SK-N-MC (cell line): ENCODE measurements at regions not wholly inside any gene's neighbourhood (a gene's known extent, or its start where the extent isn't known, plus 50 kb on each side); places are given as distances from the start of the nearest gene placed in this dataset.

ENCODE experiments used
- DNase-seq: peaks from one replicate; pipeline ENCODE4 v3.0.0-alpha.2; 2011; ENCODE audit warnings: low read depth, low spot score
- H3K27ac ChIP-seq: fragments of 200-600 bp; sonication (generic); 2 replicates; pipeline ENCODE4 v1.5.1; 2016; ENCODE audit warnings: mixed run types
- H3K36me3 ChIP-seq: fragments of 200-600 bp; sonication (generic); 2 replicates; pipeline ENCODE4 v1.6.1; 2017; ENCODE audit warnings: antibody characterized with exemption, low read length, mixed read lengths; ENCODE audit not compliant: insufficient read depth
- H3K4me3 ChIP-seq: fragments of 200-600 bp; sonication (generic); 2 replicates; pipeline ENCODE4 v1.5.1; 2016
- H3K9ac ChIP-seq: fragments of 200-600 bp; sonication (generic); 2 replicates; pipeline ENCODE4 v1.8.0; 2017; ENCODE audit warnings: mixed run types, mixed read lengths; ENCODE audit not compliant: insufficient read length
- H3K9me3 ChIP-seq: fragments of 200-600 bp; sonication (generic); 2 replicates; pipeline ENCODE4 v1.6.1; 2017; ENCODE audit warnings: low read depth, mild to moderate bottlenecking, antibody characterized with exemption, low read length, moderate library complexity, mixed read lengths
- EZH2 ChIP-seq: fragments of 200-600 bp; sonication (generic); IDR thresholded peaks from one replicate; pipeline ENCODE4 v1.6.1; 2017; ENCODE audit warnings: antibody characterized with exemption
- FOXP2 ChIP-seq: optimal IDR thresholded peaks from 2 replicates; pipeline ENCODE3; 2011; ENCODE audit warnings: mild to moderate bottlenecking, moderate library complexity; ENCODE audit not compliant: insufficient read depth; ENCODE audit errors: extremely low read length, control extremely low read depth
- POLR2AphosphoS5 ChIP-seq: IDR thresholded peaks from 2 replicates; pipeline ENCODE4 v1.6.1; 2012; ENCODE audit warnings: mild to moderate bottlenecking, low read depth, low read length, borderline replicate concordance

GRCh38 chr9:119789987-119790386 lies 420.8 kb upstream of the BRINP1 start:
- Histone ChIP-seq H3K9ac (no peak overlapping the region), H3K36me3 (no peaks in the 10 kb centered on the region), H3K27ac (no peak overlapping the region), H3K9me3 (no peaks in the 10 kb centered on the region), H3K4me3 (no peak overlapping the region)
- DNase-seq: no peak
- no peak for TF ChIP-seq FOXP2
- no peak for TF ChIP-seq EZH2
- no peak for TF ChIP-seq POLR2AphosphoS5

- Histone ChIP-seq H3K36me3 (no peaks in the 10 kb centered on the region), H3K27ac (no peak overlapping the region), H3K9me3 (no peaks in the 10 kb centered on the region), H3K9ac (no peak overlapping the region), H3K4me3 (no peak overlapping the region)
- no peak for DNase-seq
- TF ChIP-seq FOXP2: no peak
- no peak for TF ChIP-seq POLR2AphosphoS5
- TF ChIP-seq EZH2: no peak
These were observed 419.7 kb upstream of the BRINP1 start for GRCh38 chr9:119788921-119789320.

GRCh38 chr9:119781886-119782285 lies 412.7 kb upstream of the BRINP1 start:
- H3K4me3 ChIP-seq: no peak overlapping the region
- TF ChIP-seq EZH2: no peak
- no peak for TF ChIP-seq FOXP2
- TF ChIP-seq POLR2AphosphoS5: no peak
- no peaks in the 10 kb centered on the region for H3K9me3 ChIP-seq
- no peak overlapping the region for H3K27ac ChIP-seq
- DNase-seq: no peak
- H3K9ac ChIP-seq: no peak overlapping the region
- no peaks in the 10 kb centered on the region for H3K36me3 ChIP-seq

GRCh38 chr9:119775410-119775809 lies 406.2 kb upstream of the BRINP1 start:
- H3K9me3 ChIP-seq: no peaks in the 10 kb centered on the region
- TF ChIP-seq POLR2AphosphoS5 (no peak), EZH2 (no peak), FOXP2 (no peak)
- no peak overlapping the region for H3K27ac ChIP-seq
- H3K4me3 ChIP-seq: no peak overlapping the region
- H3K9ac ChIP-seq: no peak overlapping the region
- H3K36me3 ChIP-seq: no peaks in the 10 kb centered on the region
- DNase-seq: no peak

GRCh38 chr9:119773823-119774222 lies 404.6 kb upstream of the BRINP1 start:
- H3K27ac ChIP-seq: no peak overlapping the region
- DNase-seq: no peak
- TF ChIP-seq POLR2AphosphoS5: no peak
- no peak for TF ChIP-seq EZH2

GRCh38 chr9:119771341-119771740 lies 402.1 kb upstream of the BRINP1 start:
- Histone ChIP-seq H3K9me3 (no peaks in the 10 kb centered on the region), H3K36me3 (no peaks in the 10 kb centered on the region), H3K27ac (no peak overlapping the region), H3K9ac (no peak overlapping the region), H3K4me3 (no peak overlapping the region)
- TF ChIP-seq POLR2AphosphoS5: no peak
- no peak for TF ChIP-seq EZH2
- TF ChIP-seq FOXP2: no peak
- no peak for DNase-seq

More at GRCh38 chr9:119773823-119774222, 404.6 kb upstream of the BRINP1 start:
- Histone ChIP-seq H3K36me3 (no peaks in the 10 kb centered on the region), H3K9ac (no peak overlapping the region), H3K9me3 (no peaks in the 10 kb centered on the region), H3K4me3 (no peak overlapping the region)

- no peak for DNase-seq
- Histone ChIP-seq H3K36me3 (no peaks in the 10 kb centered on the region), H3K27ac (no peak overlapping the region), H3K9ac (no peak overlapping the region), H3K4me3 (no peak overlapping the region), H3K9me3 (no peaks in the 10 kb centered on the region)
- TF ChIP-seq FOXP2: no peak
- no peak for TF ChIP-seq POLR2AphosphoS5
- TF ChIP-seq EZH2: no peak
These were observed 399.0 kb upstream of the BRINP1 start for GRCh38 chr9:119768266-119768665.

GRCh38 chr9:119765632-119766175 lies 396.5 kb upstream of the BRINP1 start:
- Histone ChIP-seq H3K9me3 (no peaks in the 10 kb centered on the region), H3K36me3 (no peaks in the 10 kb centered on the region), H3K9ac (no peak overlapping the region), H3K27ac (no peak overlapping the region), H3K4me3 (no peak overlapping the region)
- DNase-seq: no peak
- TF ChIP-seq FOXP2: no peak
- no peak for TF ChIP-seq POLR2AphosphoS5
- no peak for TF ChIP-seq EZH2

- H3K9me3 ChIP-seq: no peaks in the 10 kb centered on the region
- H3K4me3 ChIP-seq: no peak overlapping the region
- no peak for DNase-seq
- H3K36me3 ChIP-seq: no peaks in the 10 kb centered on the region
- no peak overlapping the region for H3K9ac ChIP-seq
- no peak overlapping the region for H3K27ac ChIP-seq
- TF ChIP-seq FOXP2: no peak
- TF ChIP-seq POLR2AphosphoS5: no peak
- TF ChIP-seq EZH2: no peak
These were observed 394.0 kb upstream of the BRINP1 start for GRCh38 chr9:119763260-119763659.
